ENCODE measurements at regions not wholly inside any gene's neighbourhood (a gene's known extent, or its start where the extent isn't known, plus 50 kb on each side); places are given as distances from the start of the nearest gene placed in this dataset.

DNA sequence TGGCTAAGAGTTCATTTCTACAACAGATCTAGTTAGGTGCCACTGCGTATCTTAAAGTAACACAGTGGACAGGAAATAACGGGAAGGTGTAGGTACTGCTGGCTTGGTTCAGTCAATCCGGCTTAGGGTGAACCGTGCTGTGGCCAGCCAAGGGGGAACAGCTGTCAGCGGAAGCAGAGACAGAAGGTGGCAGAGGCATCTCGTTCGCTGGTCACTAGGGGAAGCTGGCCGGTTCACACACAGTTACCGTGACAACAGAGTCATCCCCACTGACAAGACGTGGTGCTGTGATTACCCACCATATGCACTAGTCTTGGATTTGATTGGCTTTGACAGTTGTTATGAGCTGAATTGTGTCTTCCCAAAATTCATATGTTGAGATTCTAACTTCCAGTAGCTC lies 58.8 kb upstream of the HDAC4 start:
- no peak for FAIRE-seq

DNA sequence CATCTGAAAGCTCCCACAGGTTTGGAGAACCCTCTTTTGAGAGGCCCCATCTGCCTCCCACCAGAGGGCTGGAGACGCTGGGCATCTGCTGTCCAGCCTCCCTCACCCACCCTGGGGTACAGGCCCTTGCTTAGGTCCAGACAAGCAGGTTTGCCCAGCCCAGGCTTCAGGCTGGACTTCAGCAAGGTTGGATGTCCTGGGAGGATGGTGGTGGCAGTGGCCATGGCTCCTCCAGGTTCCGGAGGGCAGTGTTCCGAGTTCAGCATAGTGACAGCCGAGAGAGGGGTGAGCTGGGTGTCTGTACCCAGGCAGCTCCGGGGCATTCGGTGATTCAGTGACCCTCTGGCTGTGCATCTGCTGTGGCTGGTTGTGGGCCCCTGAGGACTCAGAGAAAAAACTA lies 58.2 kb upstream of the HDAC4 start:
- no peak for FAIRE-seq

DNA sequence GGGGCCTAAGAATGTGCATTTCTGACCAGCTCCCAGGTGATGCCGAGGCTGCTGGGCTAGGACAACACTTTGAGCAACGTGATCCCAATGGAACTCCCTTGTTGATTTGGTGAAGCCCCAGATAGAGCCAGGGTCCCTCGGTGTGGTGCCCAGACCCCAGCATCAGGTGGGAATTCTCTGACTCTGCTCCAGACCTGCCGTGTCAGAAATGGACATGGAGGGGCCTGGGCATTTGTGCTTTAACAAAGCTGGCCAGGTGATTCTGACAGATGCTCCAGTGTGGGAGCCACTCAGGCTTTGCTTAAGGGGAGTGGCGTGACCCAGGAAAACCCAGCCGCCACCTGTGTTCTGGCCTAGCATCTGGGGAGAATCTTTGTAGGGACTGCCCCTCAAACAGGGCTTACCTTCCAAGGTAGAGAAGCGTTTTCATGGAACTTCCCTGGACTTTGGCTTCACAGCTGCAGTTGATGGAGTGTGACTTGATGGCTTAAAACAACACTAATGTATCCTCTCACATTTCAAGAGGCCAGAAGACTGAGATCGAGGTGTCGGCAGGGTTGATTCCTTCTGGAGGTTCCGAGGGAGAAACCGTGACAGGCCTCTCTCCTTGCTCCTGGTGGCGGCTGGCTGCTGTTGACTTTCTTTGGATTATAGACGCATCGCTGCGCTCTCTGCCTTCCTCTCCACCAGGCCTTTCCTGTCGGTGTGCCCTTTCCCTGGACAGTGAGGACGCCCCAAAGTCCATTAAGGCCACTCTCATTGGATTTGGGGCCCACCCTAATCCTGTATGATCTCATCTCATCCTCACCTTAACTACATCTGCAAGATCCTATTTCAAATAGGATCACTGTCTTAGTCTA lies 57.0 kb upstream of the HDAC4 start:
- no peak for FAIRE-seq

DNA sequence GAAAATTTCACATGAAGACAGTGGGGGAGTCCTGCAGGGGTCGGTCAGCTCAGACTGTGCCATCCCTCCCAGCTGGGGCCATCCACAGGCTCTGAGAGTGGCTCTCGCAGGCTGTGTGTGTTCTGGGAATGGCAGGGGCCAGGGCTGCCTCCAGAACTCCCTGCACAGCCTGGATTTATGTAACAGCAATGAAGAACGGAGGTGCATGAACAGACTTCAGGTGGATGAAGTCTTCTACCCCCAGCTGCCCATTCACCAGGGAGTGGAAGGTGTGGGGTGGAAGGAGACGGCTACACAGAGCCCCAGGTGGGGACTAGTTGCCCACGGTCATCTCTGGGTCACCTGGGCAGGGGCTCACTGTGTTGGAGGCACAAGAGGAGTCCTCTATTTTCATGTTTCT lies 56.1 kb upstream of the HDAC4 start:
- no peak for FAIRE-seq

DNA sequence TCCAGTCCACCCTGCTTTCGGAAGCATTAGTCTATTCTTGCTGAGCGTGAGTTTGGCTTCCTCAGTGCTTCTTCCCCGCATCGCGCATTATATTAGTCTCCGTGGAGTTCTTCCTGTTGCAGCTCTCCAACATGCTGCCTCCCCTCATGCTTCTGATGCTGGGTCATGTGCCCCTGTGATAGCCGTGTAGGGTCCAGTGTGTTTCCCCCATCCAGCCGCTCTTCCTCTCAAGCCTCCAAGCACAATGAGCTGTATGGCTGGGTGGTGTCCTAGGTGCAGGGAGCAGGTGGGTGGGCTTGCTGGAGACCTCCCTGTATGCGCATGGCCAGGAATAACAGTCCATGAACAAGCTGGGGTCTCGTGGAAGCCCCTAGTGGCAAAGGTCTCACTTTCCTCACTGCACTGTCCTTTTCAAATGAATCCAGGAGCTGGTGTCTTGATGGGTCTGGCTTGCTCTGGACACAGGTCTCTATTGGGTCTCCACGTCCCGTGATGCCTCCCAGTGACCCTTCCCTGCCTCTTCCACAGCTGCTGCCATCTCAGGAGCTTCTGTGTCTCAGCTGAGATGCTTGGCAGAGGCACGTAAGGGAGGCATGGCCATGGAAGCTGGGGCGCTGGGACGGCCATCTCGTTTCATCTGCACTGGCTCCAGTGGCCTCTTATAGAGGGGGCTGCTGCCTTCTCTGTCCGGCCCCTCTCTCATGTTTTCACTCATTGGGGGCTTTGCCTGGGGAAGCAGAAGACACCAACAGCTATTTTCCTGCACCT lies 54.8 kb upstream of the HDAC4 start:
- no peak for FAIRE-seq

DNA sequence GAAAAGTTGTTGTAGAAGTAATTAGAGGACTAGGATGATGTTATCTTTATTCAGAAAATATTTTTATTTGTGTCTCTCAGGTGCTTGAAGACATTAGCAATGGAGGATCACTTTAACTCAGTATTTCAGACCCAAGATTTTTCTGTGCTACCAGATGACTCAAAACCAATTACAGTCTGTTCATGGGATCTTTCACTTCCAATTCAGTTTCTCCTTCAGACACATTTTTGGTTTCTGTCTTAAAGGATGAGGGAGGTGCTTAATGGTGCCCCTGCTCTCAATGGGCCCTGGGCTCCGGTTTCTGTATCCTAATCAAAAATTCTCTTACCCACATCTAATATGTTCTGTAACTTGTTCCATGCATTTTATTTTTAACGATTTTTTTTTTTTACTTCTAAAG lies 53.7 kb upstream of the HDAC4 start:
- no peak for FAIRE-seq

Data from islet of Langerhans (tissue), 1 donor.